Epithelial cell of esophagus (primary cell): ENCODE measurements at regions not wholly inside any gene's neighbourhood (a gene's known extent, or its start where the extent isn't known, plus 50 kb on each side); places are given as distances from the start of the nearest gene placed in this dataset.

ENCODE experiments used
- DNase-seq: peaks from one replicate; pipeline ENCODE4 v3.0.0; 2010; ENCODE audit warnings: low read depth
- H3K4me3 ChIP-seq: 2 replicates; pipeline ENCODE4 v1.5.1; 2011; ENCODE audit warnings: mild to moderate bottlenecking, low read length, control low read depth
- CTCF ChIP-seq: IDR thresholded peaks from 2 replicates; pipeline ENCODE4 v1.5.1; 2011; ENCODE audit warnings: low read depth, mild to moderate bottlenecking, low read length, control low read depth, inconsistent platforms; ENCODE audit not compliant: insufficient read depth; ENCODE audit errors: missing control alignments

- no peak for DNase-seq
- H3K4me3 ChIP-seq = no peak overlapping the region
- TF ChIP-seq CTCF = no peak
Observed at GRCh38 chr17:404703-405102, 52.1 kb upstream of the RPH3AL start.
